A549 (cell line): ENCODE measurements at regions not wholly inside any gene's neighbourhood (a gene's known extent, or its start where the extent isn't known, plus 50 kb on each side); places are given as distances from the start of the nearest gene placed in this dataset.

Experiments
- ATAC-seq, 2 experiments: fragments of 200-7000 bp in 1 of 2; fragments of >200 bp in 1 of 2; cut with Nextera tagmentation in 1 of 2; cut with Tn5 transposase in 1 of 2; 3 replicates each; pipeline versions ENCODE4 v1.8.0 to v1.9.1; 2018 to 2020; ENCODE audit warnings: mild to moderate bottlenecking in 1 of 2, moderate library complexity in 1 of 2
- CTCF ChIA-PET: fragments of 300-600 bp; sonication (Branson Sonifier 250); formaldehyde crosslinking; extraction: SDS; loops from one replicate; lab custom pipeline; 2021; ENCODE audit warnings: antibody characterized with exemption, inconsistent platforms; lab: Yijun Ruan, JAX
- POLR2A ChIA-PET: fragments of 350-600 bp; formaldehyde crosslinking; extraction: SDS; loops from one replicate; lab custom pipeline; 2021; ENCODE audit warnings: antibody characterized with exemption, inconsistent platforms; lab: Yijun Ruan, JAX
- DNase-seq, 2 experiments: peaks; one replicate each; pipeline versions ENCODE4 v3.0.0 to v3.0.0-alpha.2; 2011 to 2016; ENCODE audit warnings: low read depth in 1 of 2, low spot score in 1 of 2
- FAIRE-seq: peaks from 2 replicates; lab custom pipeline; 2011; peaks lifted over from hg19 to GRCh38; lab: Jason Lieb, UNC
- H3K27ac ChIP-seq, 2 experiments: fragments of >200 bp; sonication (Bioruptor Twin); formaldehyde crosslinking; 3 replicates each; pipeline ENCODE4 v1.5.1; 2016 to 2017
- H3K4me1 ChIP-seq: fragments of >200 bp; sonication (Bioruptor Twin); formaldehyde crosslinking; 3 replicates; pipeline ENCODE4 v1.6.1; 2016
- H3K4me2 ChIP-seq: fragments of >200 bp; sonication (Bioruptor Twin); formaldehyde crosslinking; 3 replicates; pipeline ENCODE4 v1.6.1; 2016
- H3K4me3 ChIP-seq: fragments of >200 bp; sonication (Bioruptor Twin); formaldehyde crosslinking; 3 replicates; pipeline ENCODE4 v1.5.1; 2016
- H3K9me3 ChIP-seq: fragments of >200 bp; sonication (Bioruptor Twin); formaldehyde crosslinking; 3 replicates; pipeline ENCODE4 v1.6.1; 2016
- CBX2 ChIP-seq: fragments of 200-600 bp; sonication (generic); IDR thresholded peaks from 2 replicates; pipeline ENCODE4 v1.6.1; 2016; ENCODE audit warnings: low read depth, mild to moderate bottlenecking, borderline replicate concordance
- CEBPB ChIP-seq, 2 experiments: fragments of >200 bp in 1 of 2; sonication (Bioruptor Twin) in 1 of 2; formaldehyde crosslinking in 1 of 2; IDR thresholded peaks; 2 replicates each; pipeline ENCODE4 v1.6.1; 2012 to 2016
- CHD2 ChIP-seq: fragments of 150-350 bp; IDR thresholded peaks from 2 replicates; pipeline ENCODE4 v1.6.1; 2014; ENCODE audit warnings: low read length; ENCODE audit not compliant: partially characterized antibody
- CTCF ChIP-seq: fragments of >200 bp; sonication (Bioruptor Twin); formaldehyde crosslinking; IDR thresholded peaks from 3 replicates; pipeline ENCODE4 v1.5.1; 2016
- FOSB ChIP-seq: fragments of 250-450 bp; sonication (Bioruptor Pico); IDR thresholded peaks from 2 replicates; pipeline ENCODE4 v1.5.0; 2020; ENCODE audit warnings: mild to moderate bottlenecking, moderate library complexity
- FOSL2 ChIP-seq, 2 experiments: fragments of 450-650 bp in 1 of 2; fragments of >200 bp in 1 of 2; sonication (Bioruptor Twin) in 1 of 2; formaldehyde crosslinking; IDR thresholded peaks; 2 replicates each; pipeline versions ENCODE4 v1.5.0 to v1.6.1; 2016 to 2020; ENCODE audit warnings: mild to moderate bottlenecking in 1 of 2, moderate library complexity in 1 of 2
- HOXB5 ChIP-seq: fragments of 250-450 bp; sonication (Bioruptor Pico); IDR thresholded peaks from 2 replicates; pipeline ENCODE4 v1.5.0; 2020; ENCODE audit warnings: mild to moderate bottlenecking, moderate library complexity
- KDM5A ChIP-seq: fragments of 200-600 bp; sonication (generic); IDR thresholded peaks from 2 replicates; pipeline ENCODE4 v1.6.1; 2016; ENCODE audit warnings: antibody characterized with exemption, mild to moderate bottlenecking
- MAFK ChIP-seq: fragments of 450-650 bp; IDR thresholded peaks from 2 replicates; pipeline ENCODE4 v1.6.1; 2014; ENCODE audit not compliant: partially characterized antibody
- MYC ChIP-seq: IDR thresholded peaks from 2 replicates; pipeline ENCODE4 v1.6.1; 2012; ENCODE audit warnings: mild to moderate bottlenecking, inconsistent platforms, low read length, improper control_type of control experiment, borderline replicate concordance
- NR3C1 ChIP-seq: fragments of >200 bp; sonication (Bioruptor Twin); formaldehyde crosslinking; IDR thresholded peaks from 3 replicates; pipeline ENCODE4 v1.6.1; 2017
- POLR2AphosphoS2 ChIP-seq: conservative IDR thresholded peaks from 2 replicates; pipeline ENCODE4 v1.6.1; 2012; ENCODE audit warnings: low read length, improper control_type of control experiment, inconsistent platforms
- RAD21 ChIP-seq, 2 experiments: fragments of >200 bp in 1 of 2; sonication (Bioruptor Twin) in 1 of 2; formaldehyde crosslinking in 1 of 2; IDR thresholded peaks in 1 of 2; conservative IDR thresholded peaks in 1 of 2; 2 replicates in 1 of 2; 3 replicates in 1 of 2; pipeline ENCODE4 v1.6.1; 2012 to 2018; ENCODE audit warnings: inconsistent platforms in 1 of 2
- REST ChIP-seq: fragments of 200-600 bp; sonication (generic); IDR thresholded peaks from 2 replicates; pipeline ENCODE4 v1.6.1; 2016; ENCODE audit warnings: antibody characterized with exemption, mild to moderate bottlenecking, moderate library complexity
- SMC3 ChIP-seq: fragments of >200 bp; sonication (Bioruptor Twin); formaldehyde crosslinking; IDR thresholded peaks from 3 replicates; pipeline ENCODE4 v1.6.1; 2018; ENCODE audit warnings: inconsistent platforms
- USF2 ChIP-seq: fragments of 450-650 bp; IDR thresholded peaks from 2 replicates; pipeline ENCODE4 v1.6.1; 2014; ENCODE audit warnings: antibody characterized with exemption
- ZC3H11A ChIP-seq: fragments of 450-650 bp; IDR thresholded peaks from 2 replicates; pipeline ENCODE4 v1.6.1; 2014; ENCODE audit warnings: antibody characterized with exemption, mild to moderate bottlenecking
- WGBS: methylation state at CpG from one replicate; pipeline ENCODE4 v1.1.6; 2017; ENCODE audit errors: missing lambda C conversion rate; 5-methylcytosine and 5-hydroxymethylcytosine counted together

- no peaks in the 10 kb centered on the region for H3K9me3 ChIP-seq
- CTCF ChIA-PET, result interaction anchor here (0.6 to 1.0 kb wide), 2 partner anchors 84 to 185 kb away, joined by 3 read pairs; no protein-coding TSS in a partner anchor
- ATAC-seq (no peak), FAIRE-seq (no peak), DNase-seq (no peak)
- H3K4me2 ChIP-seq, result no peak overlapping the region
- POLR2A ChIA-PET, result no interaction called here
- TF ChIP-seq MYC (no peak), NR3C1 (no peak), FOSB (CRISPR knock-in tag) (no peak), RAD21 (conservative IDR thresholded peaks at IDR 0.05 in 1 of 2, IDR thresholded peaks at IDR 0.05 in 1 of 2) (no peak), REST (no peak), USF2 (no peak), POLR2AphosphoS2 (no peak), CTCF (no peak), KDM5A (no peak)
- peaks cover 6% of the 10 kb centered on the region; the same call in 2 of the 3 replicates for H3K4me1 ChIP-seq
- no peak overlapping the region for H3K4me3 ChIP-seq
- no peak overlapping the region for H3K27ac ChIP-seq
Observed at GRCh38 chr10:114735946-114736345, 77.9 kb upstream of the ABLIM1 start.

GRCh38 chr10:114743521-114744231 lies 77.9 kb upstream of the FHIP2A start:
- Histone ChIP-seq H3K4me1 (no peaks in the 10 kb centered on the region), H3K4me3 (no peak overlapping the region), H3K27ac (no peak overlapping the region), H3K9me3 (no peaks in the 10 kb centered on the region), H3K4me2 (no peak overlapping the region)
- no peak for FAIRE-seq
- no peak for TF ChIP-seq ZC3H11A
- TF ChIP-seq KDM5A, result no peak
- TF ChIP-seq SMC3, result no peak
- TF ChIP-seq CHD2, result no peak
- POLR2A ChIA-PET, result no interaction called here
- no peak for ATAC-seq
- no peak for DNase-seq
- CTCF ChIA-PET, result interaction anchor here (0.6 to 0.9 kb wide), 2 partner anchors 24 to 195 kb away, joined by 3 read pairs; no protein-coding TSS in a partner anchor
- 82% methylated on average over 6 of the region's 6 CpGs for WGBS

GRCh38 chr10:114746531-114746930 lies 75.0 kb upstream of the FHIP2A start:
- Histone ChIP-seq H3K27ac (no peak overlapping the region), H3K4me3 (no peak overlapping the region), H3K9me3 (no peaks in the 10 kb centered on the region), H3K4me1 (no peaks in the 10 kb centered on the region), H3K4me2 (no peak overlapping the region)
- ChIA-PET POLR2A (no interaction called here), CTCF (interaction anchor here (1.4 kb wide), 1 partner anchor 12 kb away, joined by 3 read pairs; no protein-coding TSS in a partner anchor)
- whole genome bisulfite sequencing, result 83% methylated on average over 3 of the region's 3 CpGs
- no peak for TF ChIP-seq MAFK
- TF ChIP-seq CBX2, result no peak
- TF ChIP-seq CEBPB (IDR thresholded peaks at IDR 0.05), result no peak
- no peak for TF ChIP-seq HOXB5 (CRISPR knock-in tag)
- no peak for TF ChIP-seq FOSL2 (IDR thresholded peaks at IDR 0.05)
- TF ChIP-seq FOSL2 (CRISPR knock-in tag; IDR thresholded peaks at IDR 0.05), result no peak
- ATAC-seq (no peak), DNase-seq (no peak), FAIRE-seq (peak; percentile 32)
